ENCODE measurements at regions not wholly inside any gene's neighbourhood (a gene's known extent, or its start where the extent isn't known, plus 50 kb on each side); places are given as distances from the start of the nearest gene placed in this dataset.

DNA sequence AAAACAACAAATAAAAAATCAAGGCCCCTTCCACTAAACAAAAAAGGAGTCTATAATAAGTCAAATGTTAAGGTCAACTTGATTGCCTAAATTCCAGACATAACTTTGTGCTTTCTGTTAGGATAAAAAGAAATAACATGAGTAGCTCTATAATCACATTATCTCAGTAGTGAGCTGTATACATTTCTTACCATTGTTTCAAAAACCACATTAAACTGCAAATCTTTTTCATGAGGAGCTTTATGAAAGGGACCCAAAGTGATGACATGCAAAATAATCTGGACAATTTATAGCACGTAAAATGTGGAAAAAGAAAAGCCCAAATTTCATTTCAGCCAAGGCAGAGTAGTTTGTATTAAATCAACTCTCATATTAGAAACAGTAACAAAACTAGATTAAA is 269.2 kb downstream of the KLF12 start:
- no peaks in the 10 kb centered on the region for H3K27me3 Mint-ChIP-seq (ENCODE audit: low read depth)
- ChIA-PET CTCF (no interaction called here), POLR2A (no interaction called here)
- DNase-seq (ENCODE audit: low spot score): no peak
- no peaks in the 10 kb centered on the region for H3K36me3 Mint-ChIP-seq
- TF ChIP-seq, protein P1, sequence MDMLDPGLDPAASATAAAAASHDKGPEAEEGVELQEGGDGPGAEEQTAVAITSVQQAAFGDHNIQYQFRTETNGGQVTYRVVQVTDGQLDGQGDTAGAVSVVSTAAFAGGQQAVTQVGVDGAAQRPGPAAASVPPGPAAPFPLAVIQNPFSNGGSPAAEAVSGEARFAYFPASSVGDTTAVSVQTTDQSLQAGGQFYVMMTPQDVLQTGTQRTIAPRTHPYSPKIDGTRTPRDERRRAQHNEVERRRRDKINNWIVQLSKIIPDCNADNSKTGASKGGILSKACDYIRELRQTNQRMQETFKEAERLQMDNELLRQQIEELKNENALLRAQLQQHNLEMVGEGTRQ (CRISPR knock-in tag; IDR thresholded peaks at IDR 0.05): no peak
- TF ChIP-seq ZNF416 (CRISPR knock-in tag; IDR thresholded peaks at IDR 0.05) (no peak), ATF1 (CRISPR knock-in tag; IDR thresholded peaks at IDR 0.05) (no peak), FOXP1 (CRISPR knock-in tag; IDR thresholded peaks at IDR 0.05; ENCODE audit: borderline replicate concordance) (no peak), HMGA2 (CRISPR knock-in tag; IDR thresholded peaks at IDR 0.05) (no peak), ZNF219 (CRISPR knock-in tag; IDR thresholded peaks at IDR 0.05; ENCODE audit: borderline replicate concordance) (no peak), MYBL2 (CRISPR knock-in tag; IDR thresholded peaks at IDR 0.05) (no peak), JUN (CRISPR knock-in tag; IDR thresholded peaks at IDR 0.05) (no peak), SP1 (CRISPR knock-in tag; conservative IDR thresholded peaks at IDR 0.05) (no peak), GRHL2 (CRISPR knock-in tag; IDR thresholded peaks at IDR 0.05; ENCODE audit: insufficient replicate concordance, severe bottlenecking) (no peak), SOX15 (CRISPR knock-in tag; IDR thresholded peaks at IDR 0.05) (no peak), EMX1 (CRISPR knock-in tag; IDR thresholded peaks at IDR 0.05) (no peak)
- TF ChIP-seq, protein P2, sequence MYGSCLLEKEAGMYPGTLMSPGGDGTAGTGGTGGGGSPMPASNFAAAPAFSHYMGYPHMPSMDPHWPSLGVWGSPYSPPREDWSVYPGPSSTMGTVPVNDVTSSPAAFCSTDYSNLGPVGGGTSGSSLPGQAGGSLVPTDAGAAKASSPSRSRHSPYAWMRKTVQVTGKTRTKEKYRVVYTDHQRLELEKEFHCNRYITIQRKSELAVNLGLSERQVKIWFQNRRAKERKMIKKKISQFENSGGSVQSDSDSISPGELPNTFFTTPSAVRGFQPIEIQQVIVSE (CRISPR knock-in tag; IDR thresholded peaks at IDR 0.05; ENCODE audit: borderline replicate concordance): no peak
- TF ChIP-seq, protein P3, sequence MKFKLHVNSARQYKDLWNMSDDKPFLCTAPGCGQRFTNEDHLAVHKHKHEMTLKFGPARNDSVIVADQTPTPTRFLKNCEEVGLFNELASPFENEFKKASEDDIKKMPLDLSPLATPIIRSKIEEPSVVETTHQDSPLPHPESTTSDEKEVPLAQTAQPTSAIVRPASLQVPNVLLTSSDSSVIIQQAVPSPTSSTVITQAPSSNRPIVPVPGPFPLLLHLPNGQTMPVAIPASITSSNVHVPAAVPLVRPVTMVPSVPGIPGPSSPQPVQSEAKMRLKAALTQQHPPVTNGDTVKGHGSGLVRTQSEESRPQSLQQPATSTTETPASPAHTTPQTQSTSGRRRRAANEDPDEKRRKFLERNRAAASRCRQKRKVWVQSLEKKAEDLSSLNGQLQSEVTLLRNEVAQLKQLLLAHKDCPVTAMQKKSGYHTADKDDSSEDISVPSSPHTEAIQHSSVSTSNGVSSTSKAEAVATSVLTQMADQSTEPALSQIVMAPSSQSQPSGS (CRISPR knock-in tag; IDR thresholded peaks at IDR 0.05; ENCODE audit: borderline replicate concordance, low read depth): no peak
- TF ChIP-seq, protein P4, sequence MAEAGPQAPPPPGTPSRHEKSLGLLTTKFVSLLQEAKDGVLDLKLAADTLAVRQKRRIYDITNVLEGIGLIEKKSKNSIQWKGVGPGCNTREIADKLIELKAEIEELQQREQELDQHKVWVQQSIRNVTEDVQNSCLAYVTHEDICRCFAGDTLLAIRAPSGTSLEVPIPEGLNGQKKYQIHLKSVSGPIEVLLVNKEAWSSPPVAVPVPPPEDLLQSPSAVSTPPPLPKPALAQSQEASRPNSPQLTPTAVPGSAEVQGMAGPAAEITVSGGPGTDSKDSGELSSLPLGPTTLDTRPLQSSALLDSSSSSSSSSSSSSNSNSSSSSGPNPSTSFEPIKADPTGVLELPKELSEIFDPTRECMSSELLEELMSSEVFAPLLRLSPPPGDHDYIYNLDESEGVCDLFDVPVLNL (CRISPR knock-in tag; IDR thresholded peaks at IDR 0.05; ENCODE audit: borderline replicate concordance, low read depth): no peak
- TF ChIP-seq, protein P5, sequence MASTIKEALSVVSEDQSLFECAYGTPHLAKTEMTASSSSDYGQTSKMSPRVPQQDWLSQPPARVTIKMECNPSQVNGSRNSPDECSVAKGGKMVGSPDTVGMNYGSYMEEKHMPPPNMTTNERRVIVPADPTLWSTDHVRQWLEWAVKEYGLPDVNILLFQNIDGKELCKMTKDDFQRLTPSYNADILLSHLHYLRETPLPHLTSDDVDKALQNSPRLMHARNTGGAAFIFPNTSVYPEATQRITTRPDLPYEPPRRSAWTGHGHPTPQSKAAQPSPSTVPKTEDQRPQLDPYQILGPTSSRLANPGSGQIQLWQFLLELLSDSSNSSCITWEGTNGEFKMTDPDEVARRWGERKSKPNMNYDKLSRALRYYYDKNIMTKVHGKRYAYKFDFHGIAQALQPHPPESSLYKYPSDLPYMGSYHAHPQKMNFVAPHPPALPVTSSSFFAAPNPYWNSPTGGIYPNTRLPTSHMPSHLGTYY (CRISPR knock-in tag; IDR thresholded peaks at IDR 0.05): no peak
- TF ChIP-seq, protein P6, sequence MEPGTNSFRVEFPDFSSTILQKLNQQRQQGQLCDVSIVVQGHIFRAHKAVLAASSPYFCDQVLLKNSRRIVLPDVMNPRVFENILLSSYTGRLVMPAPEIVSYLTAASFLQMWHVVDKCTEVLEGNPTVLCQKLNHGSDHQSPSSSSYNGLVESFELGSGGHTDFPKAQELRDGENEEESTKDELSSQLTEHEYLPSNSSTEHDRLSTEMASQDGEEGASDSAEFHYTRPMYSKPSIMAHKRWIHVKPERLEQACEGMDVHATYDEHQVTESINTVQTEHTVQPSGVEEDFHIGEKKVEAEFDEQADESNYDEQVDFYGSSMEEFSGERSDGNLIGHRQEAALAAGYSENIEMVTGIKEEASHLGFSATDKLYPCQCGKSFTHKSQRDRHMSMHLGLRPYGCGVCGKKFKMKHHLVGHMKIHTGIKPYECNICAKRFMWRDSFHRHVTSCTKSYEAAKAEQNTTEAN (CRISPR knock-in tag; IDR thresholded peaks at IDR 0.05): no peak
- TF ChIP-seq, protein P7, sequence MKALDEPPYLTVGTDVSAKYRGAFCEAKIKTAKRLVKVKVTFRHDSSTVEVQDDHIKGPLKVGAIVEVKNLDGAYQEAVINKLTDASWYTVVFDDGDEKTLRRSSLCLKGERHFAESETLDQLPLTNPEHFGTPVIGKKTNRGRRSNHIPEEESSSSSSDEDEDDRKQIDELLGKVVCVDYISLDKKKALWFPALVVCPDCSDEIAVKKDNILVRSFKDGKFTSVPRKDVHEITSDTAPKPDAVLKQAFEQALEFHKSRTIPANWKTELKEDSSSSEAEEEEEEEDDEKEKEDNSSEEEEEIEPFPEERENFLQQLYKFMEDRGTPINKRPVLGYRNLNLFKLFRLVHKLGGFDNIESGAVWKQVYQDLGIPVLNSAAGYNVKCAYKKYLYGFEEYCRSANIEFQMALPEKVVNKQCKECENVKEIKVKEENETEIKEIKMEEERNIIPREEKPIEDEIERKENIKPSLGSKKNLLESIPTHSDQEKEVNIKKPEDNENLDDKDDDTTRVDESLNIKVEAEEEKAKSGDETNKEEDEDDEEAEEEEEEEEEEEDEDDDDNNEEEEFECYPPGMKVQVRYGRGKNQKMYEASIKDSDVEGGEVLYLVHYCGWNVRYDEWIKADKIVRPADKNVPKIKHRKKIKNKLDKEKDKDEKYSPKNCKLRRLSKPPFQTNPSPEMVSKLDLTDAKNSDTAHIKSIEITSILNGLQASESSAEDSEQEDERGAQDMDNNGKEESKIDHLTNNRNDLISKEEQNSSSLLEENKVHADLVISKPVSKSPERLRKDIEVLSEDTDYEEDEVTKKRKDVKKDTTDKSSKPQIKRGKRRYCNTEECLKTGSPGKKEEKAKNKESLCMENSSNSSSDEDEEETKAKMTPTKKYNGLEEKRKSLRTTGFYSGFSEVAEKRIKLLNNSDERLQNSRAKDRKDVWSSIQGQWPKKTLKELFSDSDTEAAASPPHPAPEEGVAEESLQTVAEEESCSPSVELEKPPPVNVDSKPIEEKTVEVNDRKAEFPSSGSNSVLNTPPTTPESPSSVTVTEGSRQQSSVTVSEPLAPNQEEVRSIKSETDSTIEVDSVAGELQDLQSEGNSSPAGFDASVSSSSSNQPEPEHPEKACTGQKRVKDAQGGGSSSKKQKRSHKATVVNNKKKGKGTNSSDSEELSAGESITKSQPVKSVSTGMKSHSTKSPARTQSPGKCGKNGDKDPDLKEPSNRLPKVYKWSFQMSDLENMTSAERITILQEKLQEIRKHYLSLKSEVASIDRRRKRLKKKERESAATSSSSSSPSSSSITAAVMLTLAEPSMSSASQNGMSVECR (CRISPR knock-in tag; IDR thresholded peaks at IDR 0.05; ENCODE audit: borderline replicate concordance): no peak
- TF ChIP-seq, protein P8, sequence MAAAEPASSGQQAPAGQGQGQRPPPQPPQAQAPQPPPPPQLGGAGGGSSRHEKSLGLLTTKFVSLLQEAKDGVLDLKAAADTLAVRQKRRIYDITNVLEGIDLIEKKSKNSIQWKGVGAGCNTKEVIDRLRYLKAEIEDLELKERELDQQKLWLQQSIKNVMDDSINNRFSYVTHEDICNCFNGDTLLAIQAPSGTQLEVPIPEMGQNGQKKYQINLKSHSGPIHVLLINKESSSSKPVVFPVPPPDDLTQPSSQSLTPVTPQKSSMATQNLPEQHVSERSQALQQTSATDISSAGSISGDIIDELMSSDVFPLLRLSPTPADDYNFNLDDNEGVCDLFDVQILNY (CRISPR knock-in tag; IDR thresholded peaks at IDR 0.05): no peak
- no peak overlapping the region for H3K27ac Mint-ChIP-seq
- peaks cover 9% of the 10 kb centered on the region for H3K4me1 Mint-ChIP-seq
- no peak overlapping the region for H3K4me3 Mint-ChIP-seq
- ATAC-seq: no peak
- H3K9me3 Mint-ChIP-seq: no peaks in the 10 kb centered on the region

All from WTC11 (cell line).